Common myeloid progenitor, CD34-positive (primary cell): ENCODE measurements at regions not wholly inside any gene's neighbourhood (a gene's known extent, or its start where the extent isn't known, plus 50 kb on each side); places are given as distances from the start of the nearest gene placed in this dataset.

ENCODE experiments used
- CTCF ChIA-PET: fragments of 350-600 bp; sonication (Branson Sonifier 250); formaldehyde crosslinking; loops from one replicate; lab custom pipeline; 2021; ENCODE audit warnings: antibody characterized with exemption; lab: Charles Lee
- POLR2A ChIA-PET: fragments of 350-600 bp; sonication (Branson Sonifier 250); formaldehyde crosslinking; loops from one replicate; lab custom pipeline; 2021; ENCODE audit warnings: antibody characterized with exemption; lab: Charles Lee
- DNase-seq, 3 donors: peaks; one replicate each; pipeline versions ENCODE4 v3.0.0 to v3.0.0-alpha.2; 2013
- H3K27ac ChIP-seq, 2 experiments: 1 replicate in 1 of 2; 2 replicates in 1 of 2; pipeline ENCODE4 v1.7.0; 2013; ENCODE audit warnings: inconsistent platforms in 2 of 2, low read length in 2 of 2, mild to moderate bottlenecking in 2 of 2, low read depth in 1 of 2, moderate library complexity in 1 of 2; ENCODE audit not compliant: severe bottlenecking in 2 of 2, insufficient read depth in 1 of 2, poor library complexity in 1 of 2
- H3K27me3 ChIP-seq, 5 experiments: replicated peaks in 2 of 5; 1 replicate in 3 of 5; 2 replicates in 2 of 5; pipeline versions ENCODE4 v1.6.1 to v1.7.0; 2013; ENCODE audit warnings: low read length in 4 of 5, mild to moderate bottlenecking in 2 of 5, moderate library complexity in 2 of 5, inconsistent platforms in 1 of 5; ENCODE audit not compliant: insufficient read depth in 5 of 5, control insufficient read depth in 4 of 5
- H3K36me3 ChIP-seq, 4 experiments: 1 replicate in 2 of 4; 2 replicates in 2 of 4; pipeline versions ENCODE4 v1.6.1 to v1.7.0; 2013; ENCODE audit warnings: low read length in 3 of 4, control low read depth in 1 of 4, mild to moderate bottlenecking in 1 of 4; ENCODE audit not compliant: control insufficient read depth in 4 of 4, insufficient read depth in 4 of 4
- H3K4me1 ChIP-seq, 4 experiments: 1 replicate in 3 of 4; 2 replicates in 1 of 4; pipeline versions ENCODE4 v1.6.1 to v1.7.1; 2013; ENCODE audit warnings: low read length in 3 of 4, mild to moderate bottlenecking in 3 of 4, control low read depth in 1 of 4, inconsistent platforms in 1 of 4, moderate library complexity in 1 of 4; ENCODE audit not compliant: control insufficient read depth in 4 of 4, insufficient read depth in 4 of 4; ENCODE audit errors: control extremely low read depth in 1 of 4
- H3K4me3 ChIP-seq, 7 experiments: 1 replicate in 4 of 7; 2 replicates in 3 of 7; pipeline versions ENCODE4 v1.5.1 to v1.7.0; 2013; ENCODE audit warnings: mild to moderate bottlenecking in 7 of 7, low read length in 6 of 7, moderate library complexity in 6 of 7, inconsistent platforms in 2 of 7, low read depth in 2 of 7, control low read depth in 1 of 7; ENCODE audit not compliant: insufficient read depth in 4 of 7, control insufficient read depth in 1 of 7; ENCODE audit errors: extremely low read depth in 1 of 7
- H3K9me3 ChIP-seq, 5 experiments: 1 replicate in 4 of 5; 2 replicates in 1 of 5; pipeline versions ENCODE4 v1.6.1 to v1.7.1; 2013; ENCODE audit warnings: low read length in 4 of 5, mild to moderate bottlenecking in 2 of 5, inconsistent platforms in 1 of 5, low read depth in 1 of 5, moderate library complexity in 1 of 5; ENCODE audit not compliant: control insufficient read depth in 4 of 5, insufficient read depth in 2 of 5; ENCODE audit errors: control extremely low read depth in 1 of 5
- whole genome bisulfite sequencing: methylation state at CpG from one replicate; pipeline ENCODE4 v1.1.5; 2013; ENCODE audit not compliant: insufficient coverage; 5-methylcytosine and 5-hydroxymethylcytosine counted together

GRCh38 chr12:114041590-114041989, 75.5 kb upstream of the RBM19 start:
- ChIA-PET CTCF (no interaction called here), POLR2A (no interaction called here)
- peaks cover 8 to 26% (median 17%) of the 10 kb centered on the region in 5 experiments for H3K27me3 ChIP-seq
- no peak for DNase-seq
- no peaks in the 10 kb centered on the region for H3K4me1 ChIP-seq
- H3K36me3 ChIP-seq, result no peaks in the 10 kb centered on the region
- no peak overlapping the region for H3K4me3 ChIP-seq
- WGBS, result no CpG with 5 or more reads among the region's 1 CpG
- no peak overlapping the region for H3K27ac ChIP-seq
- no peaks in the 10 kb centered on the region for H3K9me3 ChIP-seq

GRCh38 chr12:114041136-114041535, 75.0 kb upstream of the RBM19 start:
- Histone ChIP-seq H3K4me1 (no peaks in the 10 kb centered on the region), H3K36me3 (no peaks in the 10 kb centered on the region), H3K27ac (no peak overlapping the region), H3K4me3 (no peak overlapping the region), H3K9me3 (no peaks in the 10 kb centered on the region), H3K27me3 (peaks cover 8 to 27% (median 13%) of the 10 kb centered on the region in 5 experiments)
- ChIA-PET POLR2A (no interaction called here), CTCF (no interaction called here)
- WGBS, result 100% methylated on average over 5 of the region's 6 CpGs
- DNase-seq, result no peak

GRCh38 chr12:114038962-114039361, 72.8 kb upstream of the RBM19 start:
- DNase-seq, result no peak
- CTCF ChIA-PET, result no interaction called here
- peaks cover 4 to 22% (median 7%) of the 10 kb centered on the region in 5 experiments for H3K27me3 ChIP-seq
- POLR2A ChIA-PET, result no interaction called here
- no peak overlapping the region for H3K4me3 ChIP-seq
- no peaks in the 10 kb centered on the region for H3K4me1 ChIP-seq
- H3K36me3 ChIP-seq, result no peaks in the 10 kb centered on the region
- no peaks in the 10 kb centered on the region for H3K9me3 ChIP-seq
- no peak overlapping the region for H3K27ac ChIP-seq
- 91% methylated on average over 3 of the region's 3 CpGs for WGBS

GRCh38 chr12:114032801-114033200, 66.7 kb upstream of the RBM19 start:
- 100% methylated on average over 3 of the region's 3 CpGs for WGBS
- no peak overlapping the region for H3K27ac ChIP-seq
- POLR2A ChIA-PET, result no interaction called here
- CTCF ChIA-PET, result no interaction called here
- no peak overlapping the region for H3K4me3 ChIP-seq
- H3K9me3 ChIP-seq, result no peaks in the 10 kb centered on the region
- no peaks in the 10 kb centered on the region for H3K4me1 ChIP-seq
- DNase-seq, result no peak
- H3K27me3 ChIP-seq, result peaks cover under 1 to 25% (median 9%) of the 10 kb centered on the region in 5 experiments
- no peaks in the 10 kb centered on the region for H3K36me3 ChIP-seq

GRCh38 chr12:114030451-114030850, 64.3 kb upstream of the RBM19 start:
- ChIA-PET POLR2A (no interaction called here), CTCF (no interaction called here)
- Histone ChIP-seq H3K27me3 (peaks cover 0 to 8% (median 3%) of the 10 kb centered on the region in 5 experiments), H3K4me1 (no peaks in the 10 kb centered on the region), H3K4me3 (no peak overlapping the region), H3K9me3 (peaks cover 0 to 3% (median 0%) of the 10 kb centered on the region in 5 experiments), H3K36me3 (no peaks in the 10 kb centered on the region), H3K27ac (no peak overlapping the region)
- 96% methylated on average over 3 of the region's 4 CpGs for WGBS
- DNase-seq, result no peak

GRCh38 chr12:114026805-114027204, 60.7 kb upstream of the RBM19 start:
- H3K27ac ChIP-seq, result no peak overlapping the region
- no peaks in the 10 kb centered on the region for H3K36me3 ChIP-seq
- 100% methylated on average over 1 of the region's 4 CpGs for WGBS
- H3K4me1 ChIP-seq, result no peaks in the 10 kb centered on the region
- POLR2A ChIA-PET, result no interaction called here
- H3K4me3 ChIP-seq, result no peak overlapping the region
- CTCF ChIA-PET, result no interaction called here
- peaks cover 0 to 3% (median 0%) of the 10 kb centered on the region in 5 experiments for H3K9me3 ChIP-seq
- H3K27me3 ChIP-seq, result peaks cover 0 to 8% (median 2%) of the 10 kb centered on the region in 5 experiments
- DNase-seq, result no peak

- no peaks in the 10 kb centered on the region for H3K36me3 ChIP-seq
- DNase-seq, result no peak
- peaks cover 0 to 6% (median 2%) of the 10 kb centered on the region in 5 experiments for H3K27me3 ChIP-seq
- H3K9me3 ChIP-seq, result peaks cover 0 to 3% (median 0%) of the 10 kb centered on the region in 5 experiments
- ChIA-PET CTCF (no interaction called here), POLR2A (no interaction called here)
- no peak overlapping the region for H3K27ac ChIP-seq
- 66% methylated on average over 3 of the region's 3 CpGs for WGBS
- H3K4me1 ChIP-seq, result no peaks in the 10 kb centered on the region
- H3K4me3 ChIP-seq, result no peak overlapping the region
Observed at GRCh38 chr12:114025935-114026334, 59.8 kb upstream of the RBM19 start.
